ENCODE measurements at regions not wholly inside any gene's neighbourhood (a gene's known extent, or its start where the extent isn't known, plus 50 kb on each side); places are given as distances from the start of the nearest gene placed in this dataset.

DNA sequence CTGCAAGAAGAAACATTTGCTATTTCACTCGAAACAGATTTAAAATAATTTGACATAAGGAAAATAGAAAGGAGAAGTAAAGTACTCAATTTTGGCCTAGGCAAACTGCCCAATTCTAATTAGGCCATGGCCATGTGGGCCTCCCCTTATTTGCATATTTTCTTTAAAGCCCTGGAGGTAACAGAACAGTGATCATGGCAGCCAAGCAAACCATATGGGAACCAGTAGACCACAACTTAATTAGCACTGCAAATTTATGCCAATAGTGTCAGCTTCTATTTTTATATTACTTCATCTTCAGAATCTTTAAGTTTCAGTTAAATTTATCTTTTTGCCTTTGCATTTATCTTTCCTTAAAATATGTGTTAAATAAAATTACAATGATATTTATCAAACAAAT is 63.3 kb upstream of the THSD7A start:
- FAIRE-seq, result no peak

DNA sequence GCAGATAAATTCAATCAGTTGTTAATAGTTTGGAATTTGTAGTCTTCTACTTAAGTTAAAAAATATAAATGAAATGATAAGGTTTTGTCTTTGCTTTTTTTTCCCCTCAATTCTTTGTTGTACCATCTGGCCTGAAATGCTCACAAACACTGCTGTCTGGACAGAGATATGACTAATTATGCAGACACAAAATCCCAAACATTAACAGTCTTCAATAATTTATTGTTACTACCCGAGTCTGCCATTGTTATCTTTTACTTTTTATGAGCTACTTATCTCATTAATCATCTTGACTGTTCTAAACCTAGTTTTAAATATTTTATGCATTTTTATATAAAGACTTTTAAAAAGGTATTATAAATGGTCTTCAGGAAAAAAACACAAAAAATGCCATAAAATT is 64.7 kb upstream of the THSD7A start:
- no peak for FAIRE-seq

- peak; percentile 64 for FAIRE-seq
Observed at GRCh38 chr7:11899247-11899646, 67.2 kb upstream of the THSD7A start.

GRCh38 chr7:11910253-11910652 is 78.3 kb upstream of the THSD7A start:
- no peak for FAIRE-seq

- FAIRE-seq, result no peak
Observed at GRCh38 chr7:11911900-11912299, 79.9 kb upstream of the THSD7A start.

- FAIRE-seq, result no peak
Observed at GRCh38 chr7:11914645-11915044, 82.6 kb upstream of the THSD7A start.

GRCh38 chr7:11923376-11923930 is 91.5 kb upstream of the THSD7A start:
- FAIRE-seq, result no peak

- FAIRE-seq, result no peak
Observed at GRCh38 chr7:11931307-11931706, 99.3 kb upstream of the THSD7A start.

DNA sequence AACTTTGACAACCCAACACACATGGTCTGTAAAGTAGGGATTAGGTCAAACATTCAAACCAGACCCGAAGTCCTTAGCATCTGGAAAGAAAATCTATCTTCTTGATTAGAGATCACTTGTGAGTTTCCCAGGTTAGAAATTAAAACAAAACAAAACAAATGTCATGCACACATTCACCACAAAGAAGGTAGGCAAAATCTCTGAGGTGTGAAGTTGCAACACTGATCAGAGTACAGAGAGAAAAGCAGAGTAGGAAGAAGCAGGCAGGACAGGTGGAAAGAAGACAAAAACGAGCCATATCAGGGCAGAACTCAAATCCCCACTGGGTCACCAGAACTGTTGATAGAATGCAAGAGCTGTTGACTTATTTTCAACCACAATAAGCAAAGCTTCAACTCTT is 102.8 kb upstream of the THSD7A start:
- no peak for FAIRE-seq

DNA sequence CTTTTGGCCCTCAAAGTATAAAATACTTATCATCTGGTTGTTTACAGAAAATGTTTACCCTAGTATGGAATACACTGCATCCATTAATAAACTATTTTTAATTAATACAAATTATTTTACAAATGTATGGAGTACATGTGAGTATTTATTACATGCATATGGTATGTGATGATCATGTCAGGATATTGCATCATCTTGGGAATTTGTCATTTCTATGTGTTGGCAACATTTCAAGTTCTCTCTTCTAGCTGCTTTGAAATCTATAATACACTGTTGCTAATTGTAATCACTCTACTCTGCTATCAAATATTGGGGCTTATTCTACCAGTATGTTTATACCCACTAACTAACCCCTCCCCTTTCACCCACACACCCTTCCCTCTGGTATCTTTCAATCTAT is 103.9 kb upstream of the THSD7A start:
- no peak for FAIRE-seq

DNA sequence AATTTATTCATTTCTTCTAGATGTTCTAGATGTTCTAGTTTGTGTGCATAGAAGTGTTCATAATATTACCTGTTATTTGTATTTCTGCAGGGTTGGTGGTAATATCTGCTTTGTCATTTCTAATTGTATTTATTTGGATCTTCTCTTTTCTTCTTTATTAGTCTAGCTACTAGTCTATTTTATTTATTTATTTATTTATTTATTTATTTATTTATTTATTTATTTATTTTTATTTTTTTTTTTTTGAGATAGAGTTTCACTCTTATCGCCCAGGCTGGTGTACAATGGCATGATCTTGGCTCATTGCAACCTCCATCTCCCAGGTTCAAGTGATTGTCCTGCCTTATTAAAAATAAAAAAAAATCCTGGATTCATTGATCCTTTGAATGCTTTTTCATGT is 114.8 kb upstream of the THSD7A start:
- FAIRE-seq, result no peak

DNA sequence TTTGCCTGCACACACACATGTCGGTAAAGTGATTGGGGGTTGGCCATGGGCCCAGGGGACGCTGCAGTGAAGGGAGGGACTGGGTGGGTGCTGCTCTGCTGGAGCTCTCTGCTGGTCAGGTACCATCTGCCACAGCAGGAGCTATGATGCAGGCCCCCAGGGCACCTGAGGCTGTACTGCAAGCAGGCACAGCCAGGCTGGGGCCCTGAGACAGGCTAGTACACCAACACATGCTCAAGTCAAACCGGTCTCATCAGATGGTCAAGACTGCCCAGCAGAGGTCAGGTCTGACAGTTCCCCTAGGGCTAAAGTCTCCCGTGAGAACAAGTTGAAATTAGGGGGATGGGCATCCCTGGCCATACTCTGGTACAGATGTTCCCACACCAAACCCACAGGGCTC is 118.3 kb upstream of the THSD7A start:
- FAIRE-seq, result no peak

GRCh38 chr7:11950942-11951341 is 118.9 kb upstream of the THSD7A start:
- no peak for FAIRE-seq

DNA sequence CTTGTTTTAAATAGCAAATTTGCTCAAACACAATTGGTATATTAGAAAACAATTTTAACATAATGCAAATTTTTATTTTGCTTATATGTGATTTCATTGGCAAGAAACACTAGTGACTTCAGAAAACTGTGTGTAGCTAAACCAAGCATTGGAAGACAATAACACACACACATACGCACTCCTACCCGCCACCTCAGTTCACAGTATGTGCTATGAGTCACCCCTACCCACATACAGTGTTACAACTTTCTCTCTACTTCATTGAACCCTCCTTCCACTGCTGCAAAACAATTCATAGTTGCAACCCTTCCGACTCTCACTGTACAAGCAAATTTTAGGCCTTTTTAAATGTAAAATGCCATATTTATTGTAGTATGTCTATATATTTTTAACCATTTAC is 119.9 kb upstream of the THSD7A start:
- no peak for FAIRE-seq

GRCh38 chr7:11952972-11953371 is 121.0 kb upstream of the THSD7A start:
- FAIRE-seq, result no peak

DNA sequence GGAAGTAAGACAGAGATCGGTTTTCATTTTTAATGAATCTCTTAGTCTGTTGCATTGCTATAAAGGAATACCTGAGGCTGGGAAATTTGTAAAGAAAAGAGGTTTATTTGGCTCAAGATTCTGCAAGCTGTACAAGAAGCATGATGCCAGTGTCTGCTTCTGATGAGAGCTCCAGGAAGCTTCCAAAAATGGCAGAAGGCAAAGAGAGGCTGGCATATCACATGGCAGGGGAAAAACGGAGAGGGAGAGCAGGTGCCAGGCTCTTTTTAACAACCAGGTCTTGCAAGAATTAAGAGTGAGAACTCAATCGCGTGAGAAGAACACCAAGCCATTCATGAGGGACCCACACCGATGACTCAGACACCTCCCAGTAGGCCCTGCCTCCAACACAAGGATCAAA is 125.0 kb upstream of the THSD7A start:
- FAIRE-seq, result no peak

- no peak for FAIRE-seq
Observed at GRCh38 chr7:11957956-11958355, 126.0 kb upstream of the THSD7A start.

GRCh38 chr7:11959121-11959520 is 127.1 kb upstream of the THSD7A start:
- no peak for FAIRE-seq

DNA sequence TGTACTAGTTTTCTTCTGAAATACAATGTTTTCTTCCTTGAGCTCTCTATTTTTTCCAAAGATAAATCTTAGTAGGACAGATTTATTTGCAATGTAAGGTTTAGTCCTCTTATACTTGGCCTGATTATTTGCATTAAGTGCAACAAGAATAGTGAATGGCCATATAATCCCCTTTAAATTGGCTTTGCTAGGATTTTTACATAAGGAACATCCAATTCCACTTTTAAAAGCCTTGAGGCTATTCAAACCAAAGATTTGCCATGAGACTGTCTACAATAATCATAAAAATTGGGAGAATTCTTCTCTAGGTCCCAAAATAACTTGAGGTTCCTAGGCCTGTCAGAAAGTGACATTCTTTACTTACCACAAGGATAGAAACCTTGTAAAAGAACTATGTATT is 128.6 kb upstream of the THSD7A start:
- no peak for FAIRE-seq

- FAIRE-seq, result no peak
Observed at GRCh38 chr7:11969643-11970042, 137.6 kb upstream of the THSD7A start.

- FAIRE-seq, result no peak
Observed at GRCh38 chr7:11970132-11970531, 138.1 kb upstream of the THSD7A start.

DNA sequence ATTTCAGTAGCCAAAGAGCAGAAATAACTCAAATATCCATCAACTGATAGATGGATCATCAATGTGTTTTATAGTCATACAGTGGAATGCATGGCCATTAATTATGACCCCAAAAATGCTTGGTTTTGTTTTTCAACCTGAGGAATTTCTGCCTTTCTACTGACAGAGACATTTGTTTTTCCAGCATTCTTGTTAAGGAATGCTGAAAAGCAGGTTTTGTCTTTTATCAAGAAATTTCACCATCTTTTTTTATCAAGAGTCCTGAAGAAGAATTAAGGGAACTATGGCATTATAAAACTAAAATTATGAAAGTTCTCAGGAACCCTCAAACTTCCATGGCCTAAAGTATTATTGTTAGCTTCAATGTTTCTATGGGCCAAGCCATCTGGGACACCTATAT is 153.4 kb upstream of the THSD7A start:
- no peak for FAIRE-seq

- FAIRE-seq, result no peak
Observed at GRCh38 chr7:11985971-11986370, 154.0 kb upstream of the THSD7A start.

GRCh38 chr7:11988186-11988585 is 156.2 kb upstream of the THSD7A start:
- peak; percentile 74 for FAIRE-seq

GRCh38 chr7:12002428-12002827 is 170.4 kb upstream of the THSD7A start:
- no peak for FAIRE-seq

DNA sequence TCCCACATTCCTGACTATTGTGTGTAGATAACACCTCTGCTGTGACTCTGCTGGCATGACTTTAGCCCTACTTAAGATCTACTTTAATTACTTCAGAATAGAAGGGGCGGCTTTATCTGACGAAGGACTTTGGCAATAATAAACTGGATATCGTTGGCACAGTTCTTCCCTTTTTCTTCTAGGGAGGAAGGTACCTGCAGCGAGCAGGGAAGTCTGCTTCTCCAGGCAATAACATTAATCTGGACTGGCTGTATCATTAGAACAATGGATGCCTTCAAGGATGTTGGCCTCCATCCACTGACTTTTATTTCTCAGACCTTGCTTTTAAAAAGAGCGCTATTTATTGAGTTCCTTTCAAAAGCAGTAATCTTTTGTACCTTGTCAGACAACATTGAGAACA is 172.6 kb upstream of the THSD7A start:
- no peak for FAIRE-seq
